Trophoblast cell (in vitro differentiated cells and primary cell): ENCODE measurements at regions not wholly inside any gene's neighbourhood (a gene's known extent, or its start where the extent isn't known, plus 50 kb on each side); places are given as distances from the start of the nearest gene placed in this dataset.

ENCODE experiments used
- DNase-seq, 2 donors: peaks; one replicate each; pipeline ENCODE4 v3.0.0-alpha.2; 2016
- H2AFZ ChIP-seq: 2 replicates; pipeline ENCODE4 v1.6.1; 2013; ENCODE audit warnings: low read length, moderate library complexity, mild to moderate bottlenecking; ENCODE audit not compliant: insufficient read depth, poor library complexity
- H2AK5ac ChIP-seq: 2 replicates; pipeline ENCODE4 v1.6.1; 2013; ENCODE audit warnings: mild to moderate bottlenecking, low read length
- H2BK120ac ChIP-seq: 2 replicates; pipeline ENCODE4 v1.6.1; 2013; ENCODE audit warnings: low read length, mild to moderate bottlenecking, moderate library complexity; ENCODE audit not compliant: insufficient read depth, poor library complexity
- H2BK12ac ChIP-seq: 2 replicates; pipeline ENCODE4 v1.6.1; 2013; ENCODE audit warnings: mild to moderate bottlenecking, low read length, moderate library complexity
- H2BK5ac ChIP-seq: 2 replicates; pipeline ENCODE4 v1.6.1; 2013; ENCODE audit warnings: low read length, low read depth, moderate library complexity, mild to moderate bottlenecking; ENCODE audit not compliant: poor library complexity
- H3K14ac ChIP-seq: 2 replicates; pipeline ENCODE4 v1.6.1; 2013; ENCODE audit warnings: mild to moderate bottlenecking, low read length
- H3K18ac ChIP-seq: 2 replicates; pipeline ENCODE4 v1.6.1; 2013; ENCODE audit warnings: mild to moderate bottlenecking, low read length
- H3K23ac ChIP-seq: 2 replicates; pipeline ENCODE4 v1.6.1; 2013; ENCODE audit warnings: low read length
- H3K27ac ChIP-seq: 2 replicates; pipeline ENCODE4 v1.5.1; 2013; ENCODE audit warnings: low read depth, mild to moderate bottlenecking, inconsistent platforms, low read length, moderate library complexity
- H3K27me3 ChIP-seq: 2 replicates; pipeline ENCODE4 v1.6.1; 2013; ENCODE audit warnings: inconsistent platforms, mild to moderate bottlenecking, low read length, moderate library complexity; ENCODE audit not compliant: insufficient read depth
- H3K36me3 ChIP-seq, 2 experiments: 1 replicate in 1 of 2; 2 replicates in 1 of 2; pipeline ENCODE4 v1.6.1; 2013; ENCODE audit warnings: low read length in 2 of 2, mild to moderate bottlenecking in 2 of 2, moderate library complexity in 1 of 2; ENCODE audit not compliant: insufficient read depth in 2 of 2, control insufficient read depth in 1 of 2
- H3K4ac ChIP-seq: 2 replicates; pipeline ENCODE4 v1.6.1; 2013; ENCODE audit warnings: low read depth, mild to moderate bottlenecking, low read length, moderate library complexity
- H3K4me1 ChIP-seq, 2 experiments: 1 replicate in 1 of 2; 2 replicates in 1 of 2; pipeline ENCODE4 v1.6.1; 2013; ENCODE audit warnings: low read length in 2 of 2, mild to moderate bottlenecking in 2 of 2, moderate library complexity in 1 of 2; ENCODE audit not compliant: insufficient read depth in 2 of 2, control insufficient read depth in 1 of 2
- H3K4me2 ChIP-seq: 2 replicates; pipeline ENCODE4 v1.6.1; 2013; ENCODE audit warnings: inconsistent platforms, mild to moderate bottlenecking, low read length, moderate library complexity
- H3K4me3 ChIP-seq: 2 replicates; pipeline ENCODE4 v1.5.1; 2013; ENCODE audit warnings: mild to moderate bottlenecking, low read depth, low read length, inconsistent platforms
- H3K79me1 ChIP-seq: one replicate; pipeline ENCODE4 v1.6.1; 2013; ENCODE audit warnings: low read length
- H3K79me2 ChIP-seq: 2 replicates; pipeline ENCODE4 v1.6.1; 2013; ENCODE audit warnings: low read length, mild to moderate bottlenecking; ENCODE audit not compliant: control insufficient read depth, insufficient read depth, poor library complexity
- H3K9ac ChIP-seq: 2 replicates; pipeline ENCODE4 v1.6.1; 2013; ENCODE audit warnings: mild to moderate bottlenecking, low read length
- H3K9me3 ChIP-seq: 2 replicates; pipeline ENCODE4 v1.6.1; 2013; ENCODE audit warnings: low read depth, mild to moderate bottlenecking, control low read depth, inconsistent platforms, low read length; ENCODE audit not compliant: insufficient read depth
- H4K12ac ChIP-seq: 2 replicates; pipeline ENCODE4 v1.6.1; 2013; ENCODE audit warnings: low read depth, mild to moderate bottlenecking, low read length, moderate library complexity
- H4K8ac ChIP-seq: 2 replicates; pipeline ENCODE4 v1.6.1; 2013; ENCODE audit warnings: low read depth, mild to moderate bottlenecking, low read length, moderate library complexity
- H4K91ac ChIP-seq: one replicate; pipeline ENCODE4 v1.6.1; 2013; ENCODE audit warnings: low read depth, mild to moderate bottlenecking, low read length, moderate library complexity
- WGBS: extraction: QIAGEN DNeasy Blood & Tissue Kit; methylation state at CpG from one replicate; pipeline ENCODE4 v1.1.7; 2013; ENCODE audit warnings: missing lambda C conversion rate; ENCODE audit not compliant: insufficient read length, insufficient coverage; ENCODE audit errors: extremely low coverage; 5-methylcytosine and 5-hydroxymethylcytosine counted together

DNA sequence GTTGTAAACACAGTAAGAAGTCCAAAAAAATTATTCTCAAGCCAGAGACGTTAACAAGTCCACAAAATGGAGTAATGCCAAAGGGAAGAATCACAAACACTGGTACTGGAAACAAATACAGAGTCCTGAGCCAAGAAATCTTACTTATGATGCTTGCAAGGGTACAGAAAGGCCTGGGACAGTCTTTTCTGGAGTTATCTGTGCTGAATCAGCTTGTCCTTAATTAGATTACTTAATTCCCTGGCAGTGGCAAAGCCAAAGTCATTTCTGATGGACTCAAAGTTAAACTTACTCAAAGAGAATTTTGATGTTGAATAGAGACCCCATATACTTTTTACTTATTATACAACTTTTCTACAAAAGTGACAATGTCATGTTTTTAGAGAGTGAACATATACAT lies 610.5 kb upstream of the ITGA1 start:
- Histone ChIP-seq H3K4ac (no peak overlapping the region), H4K8ac (no peak overlapping the region), H3K79me2 (no peaks in the 10 kb centered on the region), H4K91ac (no peak overlapping the region), H2BK5ac (no peak overlapping the region), H3K14ac (no peak overlapping the region), H3K36me3 (no peaks in the 10 kb centered on the region), H3K9me3 (no peaks in the 10 kb centered on the region), H3K79me1 (no peaks in the 10 kb centered on the region), H3K23ac (no peak overlapping the region), H2AFZ (no peak overlapping the region), H2BK120ac (no peak overlapping the region), H2BK12ac (no peak overlapping the region), H3K18ac (no peak overlapping the region), H3K4me1 (no peaks in the 10 kb centered on the region), H3K27ac (no peak overlapping the region), H4K12ac (no peak overlapping the region), H3K27me3 (no peaks in the 10 kb centered on the region), H3K4me3 (no peak overlapping the region), H3K4me2 (no peak overlapping the region), H2AK5ac (no peak overlapping the region), H3K9ac (no peak overlapping the region)
- WGBS, result no CpG with 5 or more reads among the region's 1 CpG
- no peak for DNase-seq

DNA sequence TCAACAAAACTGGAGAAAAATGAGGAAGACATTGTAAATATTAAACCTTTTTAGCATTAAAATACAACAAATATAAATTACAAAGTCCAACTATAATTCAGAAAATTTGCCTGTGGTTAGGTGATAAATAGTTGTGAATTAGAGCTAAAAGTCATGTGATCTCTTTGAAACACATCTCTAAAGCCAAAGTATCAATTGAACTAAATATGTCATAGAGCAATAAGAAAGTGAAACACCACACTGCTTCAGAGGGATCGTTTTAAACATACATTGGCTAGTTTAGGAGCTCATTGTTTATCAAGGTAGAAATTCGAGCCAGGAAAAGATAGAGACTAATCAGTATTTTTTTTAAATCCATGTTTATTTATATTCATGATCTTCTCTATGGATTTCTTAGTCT lies 606.3 kb upstream of the ITGA1 start:
- Histone ChIP-seq H4K91ac (no peak overlapping the region), H2BK12ac (no peak overlapping the region), H3K36me3 (no peaks in the 10 kb centered on the region), H3K9me3 (no peaks in the 10 kb centered on the region), H3K14ac (no peak overlapping the region), H3K27ac (no peak overlapping the region), H4K8ac (no peak overlapping the region), H4K12ac (no peak overlapping the region), H2BK120ac (no peak overlapping the region), H2AK5ac (no peak overlapping the region), H3K4me1 (no peaks in the 10 kb centered on the region), H3K27me3 (no peaks in the 10 kb centered on the region), H3K4me3 (no peak overlapping the region), H3K23ac (no peak overlapping the region), H3K9ac (no peak overlapping the region), H3K79me1 (no peaks in the 10 kb centered on the region), H2BK5ac (no peak overlapping the region), H3K79me2 (no peaks in the 10 kb centered on the region), H3K18ac (no peak overlapping the region), H2AFZ (no peak overlapping the region), H3K4me2 (no peak overlapping the region), H3K4ac (no peak overlapping the region)
- no CpG with 5 or more reads among the region's 2 CpGs for WGBS
- no peak for DNase-seq

DNA sequence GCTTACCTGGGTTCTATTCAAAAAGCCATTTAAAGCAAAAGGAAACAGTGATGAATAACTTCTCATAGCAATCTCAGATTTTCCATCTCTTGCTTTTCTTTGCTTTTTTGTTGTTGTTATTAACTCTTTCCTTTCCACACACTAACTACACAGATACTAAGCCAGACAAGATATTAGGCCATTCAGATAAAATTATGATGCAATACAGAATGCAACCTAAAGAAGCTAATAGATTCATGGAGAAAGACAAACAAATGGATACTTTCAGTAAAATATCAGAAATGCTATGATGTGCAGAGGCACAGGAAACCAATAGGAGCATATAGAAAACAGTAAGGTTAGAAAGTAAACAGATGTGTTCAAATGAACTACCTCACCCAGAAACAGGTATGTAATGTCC lies 597.0 kb upstream of the ITGA1 start:
- no peak overlapping the region for H2AK5ac ChIP-seq
- H3K4me2 ChIP-seq, result no peak overlapping the region
- no peak overlapping the region for H4K91ac ChIP-seq
- H3K79me1 ChIP-seq, result no peaks in the 10 kb centered on the region
- H3K9ac ChIP-seq, result no peak overlapping the region
- no peak overlapping the region for H3K4ac ChIP-seq
- no peaks in the 10 kb centered on the region for H3K36me3 ChIP-seq
- no peaks in the 10 kb centered on the region for H3K79me2 ChIP-seq
- H3K4me1 ChIP-seq, result no peaks in the 10 kb centered on the region
- H4K12ac ChIP-seq, result no peak overlapping the region
- no peak overlapping the region for H4K8ac ChIP-seq
- H3K14ac ChIP-seq, result no peak overlapping the region
- no peak overlapping the region for H3K4me3 ChIP-seq
- no peak overlapping the region for H3K27ac ChIP-seq
- H2BK5ac ChIP-seq, result no peak overlapping the region
- H2BK120ac ChIP-seq, result no peak overlapping the region
- H3K9me3 ChIP-seq, result no peaks in the 10 kb centered on the region
- no peak overlapping the region for H3K23ac ChIP-seq
- H2BK12ac ChIP-seq, result no peak overlapping the region
- no peak overlapping the region for H3K18ac ChIP-seq
- no peaks in the 10 kb centered on the region for H3K27me3 ChIP-seq
- H2AFZ ChIP-seq, result no peak overlapping the region
- no peak for DNase-seq

DNA sequence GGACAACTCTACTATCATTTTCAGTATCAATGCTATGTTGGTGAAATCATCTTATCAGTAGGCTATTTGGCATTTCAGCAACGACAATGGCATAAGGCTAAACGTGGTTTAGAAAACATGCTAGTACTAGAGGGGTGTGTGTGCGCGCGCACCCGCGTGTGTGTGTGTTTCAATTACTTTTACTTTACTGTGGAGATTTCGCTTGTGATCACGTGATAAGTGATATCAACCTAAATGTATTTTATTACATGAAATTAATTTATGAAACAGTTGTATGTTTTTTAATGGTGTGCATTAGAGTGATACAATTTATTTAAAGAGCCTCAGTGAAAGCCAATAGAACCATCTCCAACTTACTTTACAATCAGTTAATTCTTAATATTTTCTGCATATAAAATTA lies 587.9 kb upstream of the ITGA1 start:
- H3K27ac ChIP-seq, result no peak overlapping the region
- no peak overlapping the region for H2AFZ ChIP-seq
- no CpG with 5 or more reads among the region's 9 CpGs for WGBS
- H3K14ac ChIP-seq, result no peak overlapping the region
- H3K4me1 ChIP-seq, result no peaks in the 10 kb centered on the region
- no peak overlapping the region for H4K12ac ChIP-seq
- no peaks in the 10 kb centered on the region for H3K27me3 ChIP-seq
- no peak overlapping the region for H3K4me2 ChIP-seq
- H2BK12ac ChIP-seq, result no peak overlapping the region
- no peak overlapping the region for H3K18ac ChIP-seq
- no peaks in the 10 kb centered on the region for H3K79me2 ChIP-seq
- H4K91ac ChIP-seq, result no peak overlapping the region
- H3K9ac ChIP-seq, result no peak overlapping the region
- no peak overlapping the region for H4K8ac ChIP-seq
- no peaks in the 10 kb centered on the region for H3K9me3 ChIP-seq
- H3K79me1 ChIP-seq, result no peaks in the 10 kb centered on the region
- no peak overlapping the region for H2BK5ac ChIP-seq
- H3K4me3 ChIP-seq, result no peak overlapping the region
- H3K23ac ChIP-seq, result no peak overlapping the region
- no peak overlapping the region for H2BK120ac ChIP-seq
- no peak overlapping the region for H3K4ac ChIP-seq
- no peak overlapping the region for H2AK5ac ChIP-seq
- H3K36me3 ChIP-seq, result no peaks in the 10 kb centered on the region
- no peak for DNase-seq

DNA sequence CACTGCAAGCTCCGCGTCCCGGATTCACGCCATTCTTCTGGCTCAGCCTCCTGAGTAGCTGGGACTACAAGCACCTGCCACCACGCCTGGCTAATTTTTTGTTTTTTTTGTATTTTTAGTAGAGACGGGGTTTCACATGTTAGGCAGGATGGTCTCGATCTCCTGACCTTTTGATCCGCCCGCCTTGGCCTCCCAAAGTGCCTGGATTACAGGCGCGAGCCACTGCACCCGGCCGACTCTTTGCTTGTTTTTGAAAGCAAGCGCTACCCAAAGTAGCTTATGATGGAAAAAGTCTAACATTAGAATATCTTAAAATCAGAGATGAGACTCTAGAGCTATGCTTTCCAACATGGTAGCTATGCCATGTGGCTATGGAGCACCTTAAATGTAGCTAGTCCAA lies 585.5 kb upstream of the ITGA1 start:
- Histone ChIP-seq H2BK12ac (no peak overlapping the region), H3K36me3 (no peaks in the 10 kb centered on the region), H2AFZ (no peak overlapping the region), H3K27me3 (no peaks in the 10 kb centered on the region), H3K4me3 (no peak overlapping the region), H4K12ac (no peak overlapping the region), H3K9me3 (no peaks in the 10 kb centered on the region), H2BK120ac (no peak overlapping the region), H3K4ac (no peak overlapping the region), H4K8ac (no peak overlapping the region), H3K14ac (no peak overlapping the region), H2AK5ac (no peak overlapping the region), H3K27ac (no peak overlapping the region), H3K79me1 (no peaks in the 10 kb centered on the region), H2BK5ac (no peak overlapping the region), H3K4me2 (no peak overlapping the region), H3K4me1 (no peaks in the 10 kb centered on the region), H3K9ac (no peak overlapping the region), H4K91ac (no peak overlapping the region), H3K18ac (no peak overlapping the region), H3K23ac (no peak overlapping the region), H3K79me2 (no peaks in the 10 kb centered on the region)
- no CpG with 5 or more reads among the region's 14 CpGs for WGBS
- no peak for DNase-seq
